HEK293T (cell line): ENCODE measurements at regions not wholly inside any gene's neighbourhood (a gene's known extent, or its start where the extent isn't known, plus 50 kb on each side); places are given as distances from the start of the nearest gene placed in this dataset.

Experiments
- CTCF ChIA-PET: fragments of 350-600 bp; formaldehyde crosslinking; extraction: SDS; loops from one replicate; lab custom pipeline; 2021; ENCODE audit warnings: antibody characterized with exemption, inconsistent platforms; lab: Yijun Ruan, JAX
- POLR2A ChIA-PET: fragments of 350-600 bp; formaldehyde crosslinking; extraction: SDS; loops from one replicate; lab custom pipeline; 2020; ENCODE audit warnings: antibody characterized with exemption, inconsistent platforms; lab: Yijun Ruan, JAX
- DNase-seq: peaks from one replicate; pipeline ENCODE4 v3.0.0; 2012; ENCODE audit warnings: mixed read lengths; ENCODE audit errors: extremely low spot score
- ARNT ChIP-seq: fragments of 450-650 bp; IDR thresholded peaks from 2 replicates; pipeline ENCODE4 v1.6.1; 2017; ENCODE audit warnings: mild to moderate bottlenecking
- BHLHE40 ChIP-seq: fragments of 450-650 bp; IDR thresholded peaks from 2 replicates; pipeline ENCODE4 v1.6.1; 2016; ENCODE audit warnings: mild to moderate bottlenecking, moderate library complexity, borderline replicate concordance
- CTBP1 ChIP-seq: fragments of 450-650 bp; IDR thresholded peaks from 2 replicates; pipeline ENCODE4 v1.6.1; 2016; ENCODE audit warnings: borderline replicate concordance
- ELF4 ChIP-seq: fragments of 450-650 bp; IDR thresholded peaks from 2 replicates; pipeline ENCODE4 v1.6.1; 2017; ENCODE audit warnings: antibody characterized with exemption
- FOXA1 ChIP-seq: fragments of 450-650 bp; IDR thresholded peaks from 2 replicates; pipeline ENCODE4 v1.6.1; 2016; ENCODE audit warnings: mild to moderate bottlenecking
- FOXK2 ChIP-seq: fragments of 450-650 bp; IDR thresholded peaks from 2 replicates; pipeline ENCODE4 v1.6.1; 2016; ENCODE audit warnings: mild to moderate bottlenecking
- FOXM1 ChIP-seq: fragments of 450-650 bp; IDR thresholded peaks from 2 replicates; pipeline ENCODE4 v1.6.1; 2017; ENCODE audit warnings: mild to moderate bottlenecking, borderline replicate concordance
- HDGF ChIP-seq: fragments of 450-650 bp; IDR thresholded peaks from 2 replicates; pipeline ENCODE4 v1.6.1; 2017; ENCODE audit warnings: antibody characterized with exemption, borderline replicate concordance
- L3MBTL2 ChIP-seq: fragments of 450-650 bp; conservative IDR thresholded peaks from 2 replicates; pipeline ENCODE4 v1.6.1; 2016; ENCODE audit warnings: mild to moderate bottlenecking
- LEF1 ChIP-seq: fragments of 450-650 bp; IDR thresholded peaks from 2 replicates; pipeline ENCODE4 v1.6.1; 2017; ENCODE audit warnings: mild to moderate bottlenecking, borderline replicate concordance
- NFRKB ChIP-seq: fragments of 450-650 bp; IDR thresholded peaks from 2 replicates; pipeline ENCODE4 v1.6.1; 2016; ENCODE audit warnings: mild to moderate bottlenecking, moderate library complexity
- SP1 ChIP-seq: fragments of 450-650 bp; IDR thresholded peaks from 2 replicates; pipeline ENCODE4 v1.6.1; 2017
- SUZ12 ChIP-seq: fragments of 450-650 bp; IDR thresholded peaks from 2 replicates; pipeline ENCODE4 v1.6.1; 2016; ENCODE audit warnings: mild to moderate bottlenecking
- TARDBP ChIP-seq: fragments of 450-650 bp; IDR thresholded peaks from 2 replicates; pipeline ENCODE4 v1.6.1; 2016
- ZNF384 ChIP-seq: fragments of 450-650 bp; IDR thresholded peaks from 2 replicates; pipeline ENCODE4 v1.6.1; 2016
- TF ChIP-seq, protein P1 (sequence below): fragments of 450-650 bp; IDR thresholded peaks from 2 replicates; pipeline ENCODE4 v1.6.1; 2016

DNA sequence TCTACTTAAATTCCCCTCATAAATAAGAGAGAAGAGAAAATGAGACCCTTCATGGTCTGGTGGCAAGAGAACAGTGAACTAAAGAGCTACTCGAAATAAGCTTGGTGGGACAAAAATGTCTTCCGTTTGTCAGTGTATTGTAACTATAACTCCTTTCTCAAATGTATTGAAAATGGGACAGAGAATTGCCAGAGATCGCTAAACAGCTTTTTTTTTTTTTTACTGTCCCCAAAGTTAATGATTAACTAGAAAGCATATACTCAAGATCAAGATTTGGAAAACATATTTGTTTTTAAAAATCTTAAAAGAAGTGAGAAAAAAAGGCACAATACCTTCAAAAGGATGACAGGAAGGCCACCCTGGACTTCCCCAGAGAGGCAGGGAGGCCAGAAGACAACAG lies 206.4 kb upstream of the CTNND2 start:
- DNase-seq = no peak
- POLR2A ChIA-PET = no interaction called here
- CTCF ChIA-PET = interaction anchor here (0.6 kb wide), 1 partner anchor 534 kb away, joined by 3 read pairs; no protein-coding TSS in a partner anchor
- TF ChIP-seq FOXM1 (no peak), L3MBTL2 (no peak), TARDBP (no peak)

DNA sequence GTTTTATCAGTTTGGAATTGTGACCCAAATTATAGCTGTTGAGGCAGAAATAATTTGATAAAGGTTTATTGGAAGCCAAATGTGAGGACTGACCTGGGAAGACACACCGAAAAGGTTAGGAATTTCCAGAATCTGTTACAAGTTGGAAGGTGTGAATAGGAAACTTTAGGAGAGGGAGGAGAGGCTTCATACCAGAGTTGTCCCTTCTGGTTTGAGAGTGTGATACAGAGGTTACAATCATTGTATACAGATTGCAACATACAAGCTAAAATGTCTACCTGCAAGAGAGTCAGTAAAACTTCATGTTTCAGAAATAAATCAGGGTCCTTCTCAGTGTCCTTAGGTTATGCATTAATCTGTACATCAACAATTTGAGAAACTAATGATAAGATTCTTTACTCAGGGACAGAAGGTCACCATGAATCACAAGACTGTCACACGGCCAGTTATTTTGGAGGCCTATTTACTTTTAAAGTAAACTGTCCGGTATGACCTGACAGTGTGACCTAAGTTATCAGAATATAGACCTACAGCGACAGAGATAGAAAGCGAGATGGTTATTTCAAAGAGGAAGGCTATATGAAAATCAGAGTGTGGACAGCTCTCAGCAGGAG lies 204.9 kb upstream of the CTNND2 start:
- no peak for DNase-seq
- TF ChIP-seq SP1 = no peak
- no peak for TF ChIP-seq FOXA1
- TF ChIP-seq FOXM1 = no peak
- TF ChIP-seq, protein P1, sequence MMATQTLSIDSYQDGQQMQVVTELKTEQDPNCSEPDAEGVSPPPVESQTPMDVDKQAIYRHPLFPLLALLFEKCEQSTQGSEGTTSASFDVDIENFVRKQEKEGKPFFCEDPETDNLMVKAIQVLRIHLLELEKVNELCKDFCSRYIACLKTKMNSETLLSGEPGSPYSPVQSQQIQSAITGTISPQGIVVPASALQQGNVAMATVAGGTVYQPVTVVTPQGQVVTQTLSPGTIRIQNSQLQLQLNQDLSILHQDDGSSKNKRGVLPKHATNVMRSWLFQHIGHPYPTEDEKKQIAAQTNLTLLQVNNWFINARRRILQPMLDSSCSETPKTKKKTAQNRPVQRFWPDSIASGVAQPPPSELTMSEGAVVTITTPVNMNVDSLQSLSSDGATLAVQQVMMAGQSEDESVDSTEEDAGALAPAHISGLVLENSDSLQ = no peak
- TF ChIP-seq ELF4 = no peak
- POLR2A ChIA-PET = no interaction called here
- CTCF ChIA-PET = no interaction called here

DNA sequence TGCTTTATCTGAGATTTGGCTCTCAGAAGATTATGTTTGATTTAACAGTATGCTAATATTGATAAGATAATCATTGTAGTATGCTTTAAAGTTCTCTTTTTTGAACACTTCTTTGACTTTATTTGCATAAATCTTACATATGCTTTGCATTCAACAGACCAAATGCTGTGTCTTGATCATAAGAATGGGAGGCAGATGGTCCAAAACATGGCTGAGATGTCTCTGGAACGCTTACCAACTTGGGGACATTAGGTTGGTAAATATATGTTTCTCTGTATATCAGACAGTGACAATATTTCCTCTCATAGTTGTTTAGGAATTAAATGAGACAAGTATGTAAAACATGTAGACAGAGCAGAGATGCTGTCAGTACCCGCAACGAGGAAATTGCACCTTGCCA lies 197.9 kb upstream of the CTNND2 start:
- ChIA-PET CTCF (no interaction called here), POLR2A (no interaction called here)
- TF ChIP-seq FOXK2 (no peak), CTBP1 (no peak), LEF1 (no peak), TARDBP (no peak), FOXM1 (no peak), NFRKB (no peak), FOXA1 (no peak), ZNF384 (no peak), L3MBTL2 (no peak)
- TF ChIP-seq, protein P1 = no peak
- DNase-seq = no peak

DNA sequence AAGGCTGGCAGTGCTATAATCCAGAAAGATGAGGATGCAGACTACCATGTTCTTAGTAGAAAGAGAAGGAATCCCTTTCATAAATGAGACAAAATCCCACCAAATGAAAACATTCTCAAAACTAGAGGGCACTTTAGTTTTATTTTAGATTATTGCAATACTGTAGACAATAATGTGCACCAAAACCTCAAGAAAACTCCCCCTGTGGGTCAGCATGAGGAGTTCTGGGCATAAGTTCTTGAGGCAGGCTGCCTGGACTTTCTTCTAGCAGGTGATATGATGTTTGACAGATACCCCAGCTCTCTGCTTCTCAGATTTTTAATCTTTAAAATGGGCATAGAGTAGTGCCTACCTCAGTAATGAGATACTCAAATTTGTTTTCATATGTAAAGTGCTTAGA lies 196.3 kb upstream of the CTNND2 start:
- no peak for DNase-seq
- ChIA-PET POLR2A (no interaction called here), CTCF (no interaction called here)
- TF ChIP-seq ZNF384 (no peak), HDGF (no peak), CTBP1 (no peak), SP1 (no peak), FOXM1 (no peak), LEF1 (no peak), TARDBP (no peak), NFRKB (no peak), SUZ12 (no peak), L3MBTL2 (no peak)
- TF ChIP-seq, protein P1 = no peak

DNA sequence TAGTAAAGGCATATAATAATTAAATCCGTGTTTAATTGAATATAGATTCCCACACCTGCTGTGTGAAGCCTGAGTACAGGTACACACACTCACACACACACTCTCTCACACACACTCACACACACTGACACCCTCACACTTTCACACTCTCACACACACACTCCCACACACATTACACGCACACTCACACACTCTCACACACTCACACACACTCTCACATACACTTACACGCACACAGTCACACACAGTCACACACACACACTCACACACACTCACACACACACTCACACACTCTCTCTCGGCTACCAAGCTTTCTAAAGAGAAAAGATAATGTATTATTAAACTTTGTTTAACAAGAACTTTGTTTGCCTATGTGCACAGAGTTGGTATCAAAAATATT lies 195.1 kb upstream of the CTNND2 start:
- ChIA-PET POLR2A (no interaction called here), CTCF (no interaction called here)
- TF ChIP-seq LEF1 = no peak
- TF ChIP-seq NFRKB = no peak
- TF ChIP-seq ELF4 = no peak
- TF ChIP-seq TARDBP = no peak
- TF ChIP-seq SUZ12 = no peak
- no peak for TF ChIP-seq L3MBTL2
- no peak for TF ChIP-seq HDGF
- no peak for TF ChIP-seq CTBP1
- no peak for DNase-seq

DNA sequence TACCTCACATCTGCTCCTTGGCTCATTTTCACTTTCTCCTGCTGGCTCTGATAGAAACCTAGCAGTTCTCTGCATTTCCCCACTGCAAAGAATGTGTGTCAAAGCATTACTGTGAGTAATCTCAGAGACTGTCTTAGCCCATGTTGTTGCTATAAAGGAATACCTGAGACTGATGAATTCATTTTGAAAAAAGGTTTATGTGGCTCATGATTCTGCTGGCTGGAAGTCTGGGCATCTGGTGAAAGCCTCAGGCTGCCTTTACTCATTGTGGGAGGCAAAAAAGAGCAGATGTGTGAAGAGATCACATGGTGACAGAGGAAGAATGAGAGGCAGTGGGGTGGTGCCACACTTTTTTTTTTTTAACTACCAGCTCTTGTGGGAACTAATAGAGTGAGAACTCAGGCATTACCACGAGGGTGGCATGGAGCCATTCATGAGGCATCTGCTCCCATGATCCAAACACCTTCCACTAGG lies 191.6 kb upstream of the CTNND2 start:
- POLR2A ChIA-PET = no interaction called here
- CTCF ChIA-PET = no interaction called here
- no peak for DNase-seq
- TF ChIP-seq LEF1 = no peak
- no peak for TF ChIP-seq FOXM1
- TF ChIP-seq CTBP1 = no peak
- no peak for TF ChIP-seq L3MBTL2
- TF ChIP-seq HDGF = no peak
- no peak for TF ChIP-seq SP1
- TF ChIP-seq SUZ12 = no peak
- no peak for TF ChIP-seq NFRKB
- TF ChIP-seq BHLHE40 = no peak
- no peak for TF ChIP-seq TARDBP
- TF ChIP-seq ELF4 = no peak
- no peak for TF ChIP-seq FOXA1

DNA sequence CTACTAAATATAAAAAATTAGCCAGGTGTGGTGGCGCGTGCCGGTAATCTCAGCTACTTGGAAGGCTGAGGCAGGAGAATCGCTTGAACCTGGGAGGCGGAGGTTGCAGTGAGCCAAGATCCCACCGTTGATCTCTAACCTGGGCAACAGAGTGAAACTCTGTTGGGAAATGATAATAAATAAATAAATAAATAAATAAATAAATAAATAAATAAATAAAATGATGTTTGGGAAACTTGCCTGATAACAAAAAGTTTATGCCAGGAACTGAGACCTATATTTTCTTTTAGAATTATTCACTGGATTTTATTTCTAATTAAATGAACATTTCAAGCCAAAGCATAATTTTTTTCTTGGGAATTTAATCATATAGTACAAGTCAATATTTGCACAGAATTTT lies 189.3 kb upstream of the CTNND2 start:
- TF ChIP-seq BHLHE40 (no peak), CTBP1 (no peak), LEF1 (no peak), FOXM1 (no peak), FOXA1 (no peak), HDGF (no peak), ARNT (no peak), ZNF384 (no peak), L3MBTL2 (no peak), TARDBP (no peak), NFRKB (no peak), FOXK2 (no peak), SP1 (no peak), ELF4 (no peak), SUZ12 (no peak)
- TF ChIP-seq, protein P1 = no peak
- DNase-seq = no peak
- CTCF ChIA-PET = no interaction called here
- POLR2A ChIA-PET = no interaction called here
